DMS 273 (cell line): ENCODE measurements at regions not wholly inside any gene's neighbourhood (a gene's known extent, or its start where the extent isn't known, plus 50 kb on each side); places are given as distances from the start of the nearest gene placed in this dataset.
"Not testable (repeated sequence)": the region's sequence is repeated elsewhere in the genome, so short reads cannot be mapped to it uniquely, and the experiment has no call there.

ENCODE experiments used
- DNase-seq: peaks from one replicate; lab custom pipeline; 2025; ENCODE audit not compliant: unreplicated experiment; lab: John Stamatoyannopoulos, UW

DNA sequence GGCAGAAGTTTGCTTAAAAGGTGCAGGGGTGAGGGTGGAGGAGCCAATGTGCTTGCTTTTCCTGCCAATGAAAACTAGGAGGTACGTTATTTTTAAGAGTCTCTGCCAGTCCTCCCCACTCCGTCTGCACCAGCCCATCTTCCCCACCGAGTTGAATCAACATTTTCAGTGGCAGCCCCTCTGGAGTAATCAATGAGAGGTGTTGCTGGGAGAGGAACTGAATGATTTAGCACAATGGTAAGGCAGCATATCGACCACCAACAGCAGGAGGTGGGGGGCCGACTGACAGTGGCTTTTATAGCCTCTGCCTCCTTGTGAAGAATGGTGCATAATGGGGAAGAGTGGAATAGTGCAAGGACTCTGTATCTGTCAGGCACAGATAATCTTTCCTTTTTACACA is 1465.0 kb upstream of the GOT2 start:
- DNase-seq, result no peak

DNA sequence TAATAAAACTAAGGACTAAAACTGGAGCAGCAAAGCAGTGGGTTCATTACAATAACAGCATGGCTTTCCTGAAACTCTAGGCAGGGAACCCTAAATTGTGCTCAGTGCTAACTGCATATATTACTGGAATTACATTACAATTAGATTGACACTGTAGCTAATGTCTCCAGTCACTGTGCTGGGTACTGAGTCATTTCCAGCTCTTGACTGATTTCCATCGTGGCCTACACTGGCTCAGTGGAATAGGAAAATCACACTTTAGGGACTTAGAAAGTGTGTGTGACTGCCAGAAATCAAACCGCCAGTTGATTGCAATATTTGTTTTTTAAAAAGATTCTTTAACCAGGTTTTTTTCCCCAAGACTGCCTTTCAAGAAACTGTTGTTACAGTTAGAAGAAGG is 1447.4 kb upstream of the GOT2 start:
- no peak for DNase-seq

DNA sequence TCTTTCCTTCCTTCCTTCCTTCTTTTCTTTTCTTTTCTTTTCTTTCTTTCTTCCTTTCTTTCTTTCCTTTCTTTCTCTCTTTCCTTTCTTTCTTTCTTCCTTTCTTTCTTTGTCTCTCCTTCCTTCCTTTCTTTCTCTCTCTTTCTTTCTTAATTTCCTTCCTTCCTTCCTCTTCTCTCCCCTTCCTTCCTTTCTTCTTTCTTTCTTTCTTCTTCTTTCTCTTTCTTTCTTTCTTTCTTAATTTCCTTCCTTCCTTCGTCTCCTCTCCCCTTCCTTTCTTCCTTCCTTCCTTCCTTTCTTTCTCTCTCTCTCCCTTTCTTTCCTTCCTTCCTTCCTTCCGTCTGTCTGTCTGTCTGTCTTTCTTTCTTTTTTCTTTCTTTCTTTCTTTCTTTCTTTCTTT is 1446.5 kb upstream of the GOT2 start:
- DNase-seq, result no peak

DNA sequence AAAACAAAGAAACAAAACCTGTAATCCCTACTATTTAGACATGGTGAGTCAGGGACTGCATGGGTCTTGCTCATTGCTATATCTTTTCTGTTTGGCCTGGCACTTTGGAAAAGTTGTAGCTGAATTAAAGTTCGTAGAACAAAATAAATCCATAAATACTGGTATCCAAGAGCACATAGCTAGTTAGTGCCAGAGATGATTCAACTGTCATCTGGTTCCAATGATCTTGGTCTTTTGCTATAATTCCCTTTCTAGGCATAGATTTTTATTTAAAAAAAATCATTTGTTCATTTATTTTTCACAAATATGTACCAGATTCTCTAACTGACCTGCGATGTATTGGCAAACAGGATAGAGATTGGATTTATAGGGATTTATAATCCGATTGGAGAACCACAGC is 1436.1 kb upstream of the GOT2 start:
- DNase-seq, result no peak

DNA sequence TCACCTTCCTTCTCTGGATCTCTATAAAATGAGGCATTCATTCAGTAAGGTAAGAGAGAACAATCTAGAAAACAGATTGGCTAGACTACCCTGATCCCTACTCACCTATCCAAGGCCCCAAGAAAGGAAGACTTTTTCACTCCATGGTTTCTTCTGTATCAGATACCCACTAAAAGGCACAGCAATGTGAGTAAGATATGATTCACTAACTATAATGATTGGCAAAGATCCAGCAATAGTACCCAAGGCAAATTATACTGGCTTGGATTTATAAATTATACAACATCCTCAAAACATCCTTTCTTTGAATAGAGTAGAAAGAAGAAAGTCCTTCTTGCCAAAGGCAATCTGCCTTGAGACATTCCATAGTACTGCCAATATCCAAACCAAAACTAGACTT is 1432.0 kb upstream of the GOT2 start:
- no peak for DNase-seq

DNA sequence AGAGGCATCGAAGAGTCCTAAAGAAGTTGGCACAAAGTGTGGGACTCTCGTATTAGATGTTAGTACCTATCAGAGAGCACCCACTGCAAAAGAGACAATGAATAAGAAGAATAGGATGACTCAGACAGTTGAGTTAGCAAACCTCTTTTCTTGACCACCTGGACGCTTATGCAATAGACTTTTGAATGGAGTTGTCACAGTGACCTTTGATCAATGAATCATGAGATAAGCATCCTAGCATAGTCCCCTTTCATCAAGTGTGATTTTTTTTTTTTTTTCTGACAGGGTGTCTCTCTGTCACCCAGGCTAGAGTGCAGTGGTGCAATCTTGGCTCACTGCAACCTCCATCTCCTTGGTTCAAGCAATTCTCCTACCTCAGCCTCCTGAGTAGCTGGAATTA is 1417.9 kb upstream of the GOT2 start:
- DNase-seq, result no peak

DNA sequence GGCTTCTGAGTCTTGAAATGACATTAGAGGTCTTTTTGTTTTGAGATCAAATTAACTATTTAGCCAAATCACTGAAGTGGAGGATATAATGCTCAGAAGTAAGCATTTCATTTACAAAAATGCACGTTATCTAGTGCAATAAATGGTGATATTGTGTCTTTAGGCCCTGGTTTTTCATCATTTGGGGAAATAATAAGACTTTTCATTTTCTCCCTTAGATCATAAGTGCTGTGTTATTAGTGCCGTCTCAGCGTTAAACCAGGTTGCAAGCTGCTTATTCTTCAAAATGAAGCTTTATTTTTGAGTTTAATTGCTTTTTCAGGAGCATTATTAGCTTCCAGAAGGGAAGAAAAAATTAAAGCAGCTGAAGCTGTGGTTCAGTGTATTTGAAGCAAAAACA is 1416.8 kb upstream of the GOT2 start:
- DNase-seq, result no peak

DNA sequence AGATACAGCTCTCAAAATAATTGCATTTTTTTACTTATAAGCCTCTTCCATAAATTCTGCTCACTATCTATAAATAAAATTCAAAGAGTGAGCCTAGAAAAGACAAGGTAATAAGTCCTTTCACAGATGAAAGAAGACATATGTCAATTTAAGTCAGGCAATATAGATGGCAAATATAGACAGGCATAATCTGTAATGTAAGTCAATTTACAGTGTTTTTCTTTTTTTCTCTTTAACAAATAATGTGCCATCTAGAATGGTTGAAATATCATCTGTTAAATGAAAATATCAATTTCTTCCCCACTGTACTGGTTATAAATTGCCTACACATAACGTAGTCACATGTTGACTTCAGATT is 1409.2 kb upstream of the GOT2 start:
- DNase-seq, result no peak

DNA sequence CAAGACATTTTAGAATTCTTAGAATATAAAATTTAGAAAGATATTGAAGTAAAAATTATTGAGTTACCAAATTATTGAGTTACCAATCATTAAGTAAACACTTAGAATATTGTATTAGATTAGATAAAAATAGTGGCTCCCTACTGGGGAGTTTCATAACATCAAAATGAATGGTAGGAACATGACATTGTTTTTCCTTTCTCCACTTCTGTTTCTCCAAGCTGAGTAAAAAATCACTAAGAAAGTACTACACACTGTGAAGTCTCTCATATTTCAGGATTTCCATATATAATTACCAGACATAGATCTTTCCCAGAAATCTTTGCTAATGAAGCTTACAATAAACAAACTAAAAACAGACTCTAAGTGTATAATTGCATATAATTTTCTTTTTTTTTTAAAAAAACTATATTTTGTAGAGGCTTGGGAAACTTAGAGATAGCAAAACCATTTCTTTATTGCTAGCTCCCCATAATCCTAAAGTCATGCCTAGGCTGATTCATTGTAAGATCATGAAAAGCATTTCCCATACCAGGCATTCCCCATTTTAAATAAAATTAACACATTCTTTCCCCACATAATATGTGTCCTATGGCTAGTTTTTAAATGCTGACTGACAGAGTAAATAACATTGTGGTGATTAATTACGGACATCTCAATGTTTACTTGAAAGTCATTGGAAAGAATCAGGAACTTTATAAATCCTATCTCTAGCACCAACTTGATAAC is 1408.7 kb upstream of the GOT2 start:
- no peak for DNase-seq

DNA sequence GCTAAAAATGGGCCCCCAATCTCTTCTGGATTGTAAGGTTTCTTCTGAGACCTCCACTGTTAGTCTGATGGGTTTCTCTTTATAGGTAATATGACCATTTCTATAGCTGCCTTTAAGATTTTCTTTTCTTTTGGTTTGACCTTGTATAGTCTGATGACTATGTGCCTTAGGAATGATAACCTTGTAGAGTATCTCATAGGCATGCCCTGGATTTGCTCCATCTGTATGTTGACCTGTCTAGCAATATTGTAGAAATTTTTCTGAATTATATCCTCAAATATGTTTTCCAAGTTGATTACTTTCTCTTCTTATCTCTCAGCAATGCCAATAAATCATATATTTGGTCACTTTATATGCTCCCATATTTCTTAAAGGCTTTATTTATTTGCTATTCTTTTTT is 1403.8 kb upstream of the GOT2 start:
- no peak for DNase-seq

DNA sequence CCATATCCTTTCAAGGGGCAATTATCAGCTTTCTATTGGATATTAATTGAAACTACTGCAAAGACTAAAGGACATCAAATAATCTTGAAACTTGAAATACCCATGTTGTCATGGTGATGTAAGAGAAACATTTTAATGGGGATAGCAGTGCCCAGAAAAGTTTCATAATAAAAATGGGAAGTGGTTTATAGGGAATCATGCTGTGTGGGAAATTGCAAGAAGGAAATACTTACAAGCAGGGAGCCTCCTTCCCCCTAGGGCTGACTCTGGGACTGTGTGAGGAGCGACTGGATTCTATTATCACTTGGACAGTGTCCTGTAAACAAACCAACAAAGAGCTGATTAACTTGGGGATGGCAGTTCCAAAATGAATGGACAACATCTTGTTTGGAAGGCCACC is 1393.1 kb upstream of the GOT2 start:
- DNase-seq, result no peak

DNA sequence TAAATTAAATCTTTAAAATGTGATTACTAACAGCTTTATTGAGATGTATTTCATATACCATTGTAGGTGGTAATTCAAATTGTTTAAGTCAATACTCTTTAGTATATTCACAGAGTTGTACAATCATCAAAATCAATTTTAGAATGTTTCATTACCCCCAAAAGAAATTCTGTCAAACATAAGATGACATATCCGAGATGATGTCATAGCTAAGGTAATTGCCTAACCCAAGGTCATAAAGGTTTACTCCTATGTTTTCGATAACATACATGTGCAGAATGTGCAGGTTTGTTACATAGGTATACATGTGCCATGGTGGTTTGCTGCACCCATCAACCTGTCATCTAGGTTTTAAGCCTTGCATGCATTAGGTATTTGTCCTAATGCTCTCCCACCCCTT is 1392.0 kb upstream of the GOT2 start:
- not testable (repeated sequence) for DNase-seq

DNA sequence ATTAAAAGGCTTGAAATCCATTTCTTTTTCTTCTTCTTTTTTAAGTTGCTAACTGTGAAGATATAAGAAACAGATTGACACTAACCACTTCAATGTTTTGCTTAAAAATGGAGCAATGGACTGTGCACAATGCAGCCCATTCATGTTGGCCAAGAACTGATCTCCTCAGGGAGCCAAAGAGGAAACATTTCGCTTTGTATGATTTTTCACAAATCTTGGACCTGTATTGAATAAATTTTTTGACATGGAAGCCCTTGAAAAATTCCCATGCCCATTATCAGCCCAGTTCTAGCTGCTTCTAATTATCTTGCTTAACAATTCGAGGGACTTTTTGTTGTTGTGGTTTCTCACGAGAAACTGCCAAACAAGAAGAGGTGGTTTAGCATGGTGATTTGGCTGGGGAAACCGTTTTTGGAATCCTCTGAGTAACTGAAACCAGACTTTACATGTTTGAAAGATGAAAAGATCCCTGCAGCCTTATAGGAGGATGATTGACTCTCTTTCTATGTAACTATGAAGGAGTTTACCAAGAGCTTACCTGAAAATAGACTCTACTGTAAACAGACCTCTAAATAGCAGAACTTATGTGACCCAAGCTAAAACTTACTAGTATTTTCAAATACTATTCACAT is 1389.4 kb upstream of the GOT2 start:
- no peak for DNase-seq

DNA sequence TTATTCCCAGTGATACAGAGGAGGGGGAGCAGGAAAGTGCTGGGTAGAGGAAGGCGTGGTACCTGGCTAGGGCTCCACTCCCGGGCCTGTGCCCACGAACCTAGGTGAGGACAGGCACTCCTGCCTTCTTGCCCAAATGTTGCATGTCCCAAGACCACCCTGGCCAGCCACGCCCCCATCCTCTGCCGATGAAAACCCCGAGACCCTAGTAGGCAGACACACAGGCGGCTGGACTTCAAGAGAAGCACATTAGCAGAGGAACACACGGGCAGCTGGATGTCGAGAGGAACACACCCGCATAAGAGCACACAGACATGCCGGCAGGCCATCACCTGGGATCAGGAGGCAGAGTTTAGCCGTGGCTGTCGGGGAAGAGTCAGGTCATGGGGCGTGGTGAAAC is 1386.5 kb upstream of the GOT2 start:
- no peak for DNase-seq

DNA sequence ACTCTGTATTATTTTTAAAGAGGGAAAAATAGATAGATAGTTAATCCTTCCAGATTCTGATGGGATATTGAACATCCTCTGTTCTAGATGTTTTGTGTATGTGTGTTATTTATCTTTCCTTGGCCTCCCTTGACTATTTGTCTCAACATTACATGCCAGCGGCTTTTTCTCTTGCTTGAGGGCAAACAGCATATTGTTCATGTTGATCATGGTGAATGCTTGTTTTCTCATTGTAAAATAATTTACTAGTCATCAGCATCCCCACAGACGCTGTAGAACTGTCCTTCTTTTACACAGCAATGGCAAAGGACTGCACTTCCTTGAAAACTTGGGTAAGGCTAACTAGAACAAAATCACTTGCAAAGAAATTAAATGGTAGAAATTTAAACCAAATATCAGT is 1376.4 kb upstream of the GOT2 start:
- DNase-seq, result no peak

DNA sequence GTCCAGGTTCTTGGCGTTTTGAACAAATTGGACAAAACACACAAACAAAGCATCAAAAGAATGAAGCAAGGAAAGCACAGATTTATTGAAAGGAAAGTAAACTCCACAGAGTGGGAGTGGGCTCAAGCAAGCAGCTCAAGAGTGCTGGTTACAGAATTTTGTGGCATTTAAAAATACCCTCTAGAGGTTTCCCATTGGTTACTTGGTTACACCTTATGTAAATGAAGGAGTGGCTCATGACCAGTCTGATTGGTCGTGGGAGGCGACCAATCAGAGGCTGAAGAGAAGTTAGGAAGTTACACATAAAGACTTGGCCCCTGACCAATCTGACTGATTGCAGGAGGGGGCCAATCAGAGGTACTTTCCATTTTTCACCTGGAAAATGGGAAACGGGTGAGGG is 1373.8 kb upstream of the GOT2 start:
- no peak for DNase-seq

DNA sequence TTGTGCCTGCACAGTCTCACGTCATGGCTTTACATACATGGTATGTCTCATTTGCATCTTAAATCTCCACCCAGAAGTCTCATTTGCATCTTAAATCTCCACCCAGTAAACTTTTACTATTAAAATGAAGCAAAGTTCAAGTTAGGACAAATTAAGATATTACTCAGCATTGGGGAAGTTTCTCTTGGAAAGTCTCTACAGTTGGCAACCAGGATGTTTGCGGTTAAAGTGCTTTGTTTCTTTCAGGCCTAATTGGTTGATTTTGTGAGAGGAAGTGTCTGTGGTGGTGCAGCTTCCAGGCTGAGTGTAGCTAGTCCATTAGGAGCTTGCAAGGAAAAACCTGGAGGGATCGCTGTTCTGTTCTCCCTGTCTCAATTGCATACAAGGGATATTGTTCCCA is 1373.3 kb upstream of the GOT2 start:
- no peak for DNase-seq

DNA sequence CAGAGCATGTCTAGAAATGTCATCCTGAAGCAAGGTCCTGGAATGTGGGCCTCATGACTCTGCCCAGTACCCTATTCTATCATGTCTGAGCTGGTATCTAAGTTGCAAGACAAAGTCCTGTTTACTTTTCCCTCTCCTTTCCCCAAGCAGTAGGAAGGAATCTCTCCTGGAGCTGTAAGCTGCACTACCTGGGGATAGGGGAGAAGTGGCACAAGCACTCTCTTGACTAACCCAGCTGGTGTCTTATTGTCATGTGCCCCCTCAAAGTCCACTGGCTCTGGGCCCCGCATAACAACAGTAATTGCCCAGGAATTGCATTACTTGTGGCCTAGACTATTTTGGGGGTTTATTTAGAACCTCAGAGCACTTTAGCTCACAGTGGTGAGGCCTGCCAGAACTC is 1366.3 kb upstream of the GOT2 start:
- DNase-seq, result no peak

DNA sequence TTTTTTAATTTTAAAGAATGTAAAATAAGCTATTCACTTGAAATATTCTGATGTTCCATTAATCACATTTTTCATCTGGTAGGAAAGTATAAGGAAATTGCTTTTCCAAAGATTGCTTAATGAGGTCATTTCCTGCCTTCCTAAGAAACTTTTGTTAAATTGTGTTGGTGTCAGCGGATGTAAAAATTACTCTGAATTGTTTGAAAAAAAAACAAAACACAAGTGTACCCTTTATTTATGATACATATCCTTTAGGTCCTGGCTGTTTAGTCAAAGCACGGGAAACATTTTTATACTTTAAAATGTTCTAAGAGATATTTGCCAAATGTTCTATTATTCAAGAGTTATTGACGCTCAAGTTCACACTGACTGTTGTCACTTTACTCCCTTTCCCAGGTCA is 1357.4 kb upstream of the GOT2 start:
- no peak for DNase-seq

DNA sequence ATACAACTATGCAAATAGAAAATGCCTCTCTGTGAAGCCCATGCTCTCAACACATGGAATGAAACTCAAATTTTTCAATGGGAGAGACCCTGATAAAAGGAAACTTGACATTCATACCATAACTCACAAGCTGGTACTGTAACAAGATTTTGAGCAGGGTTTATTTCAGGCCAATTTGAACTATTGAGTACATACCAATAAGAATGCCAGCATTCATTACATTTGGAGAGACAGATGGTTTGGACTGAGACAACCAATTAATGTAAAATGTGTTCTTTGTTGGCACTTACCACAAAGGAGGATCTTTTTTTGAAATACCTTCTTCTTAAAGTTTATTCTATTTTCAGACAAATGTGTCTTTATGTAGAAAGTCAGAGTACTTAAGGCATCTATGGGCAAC is 1357.0 kb upstream of the GOT2 start:
- DNase-seq, result peak; percentile 1

DNA sequence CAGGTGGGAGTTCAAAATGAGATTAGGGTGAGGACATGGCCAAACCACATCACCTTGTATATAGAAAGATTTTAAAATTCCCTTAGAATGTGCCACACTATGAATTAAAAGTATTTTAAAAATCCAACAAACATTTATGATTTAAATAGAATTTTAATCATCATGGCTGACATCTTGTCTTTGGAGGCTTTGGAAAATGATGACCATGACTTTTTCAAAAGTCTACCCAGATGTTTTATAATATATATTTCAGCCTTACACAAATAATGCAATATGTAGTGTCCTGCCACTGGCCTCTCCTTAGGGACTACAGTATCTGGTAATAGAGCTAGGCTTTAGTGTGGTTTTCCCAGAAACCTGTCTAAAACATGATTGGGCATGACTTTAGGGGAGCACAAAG is 1353.4 kb upstream of the GOT2 start:
- no peak for DNase-seq

DNA sequence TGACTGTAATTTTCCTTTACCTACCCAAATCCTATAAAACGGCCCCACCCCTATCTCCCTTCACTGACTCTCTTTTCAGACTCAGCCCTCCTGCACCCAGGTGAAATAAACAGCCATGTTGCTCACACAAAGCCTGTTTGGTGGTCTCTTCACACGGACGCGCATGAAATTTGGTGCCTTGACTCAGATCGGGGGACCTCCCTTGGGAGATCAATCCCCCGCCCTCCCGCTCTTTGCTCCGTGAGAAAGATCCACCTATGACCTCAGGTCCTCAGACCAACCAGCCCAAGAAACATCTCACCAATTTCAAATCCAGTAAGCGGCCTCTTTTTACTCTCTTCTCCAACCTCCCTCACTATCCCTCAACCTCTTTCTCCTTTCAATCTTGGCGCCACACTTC is 1344.7 kb upstream of the GOT2 start:
- not testable (repeated sequence) for DNase-seq

DNA sequence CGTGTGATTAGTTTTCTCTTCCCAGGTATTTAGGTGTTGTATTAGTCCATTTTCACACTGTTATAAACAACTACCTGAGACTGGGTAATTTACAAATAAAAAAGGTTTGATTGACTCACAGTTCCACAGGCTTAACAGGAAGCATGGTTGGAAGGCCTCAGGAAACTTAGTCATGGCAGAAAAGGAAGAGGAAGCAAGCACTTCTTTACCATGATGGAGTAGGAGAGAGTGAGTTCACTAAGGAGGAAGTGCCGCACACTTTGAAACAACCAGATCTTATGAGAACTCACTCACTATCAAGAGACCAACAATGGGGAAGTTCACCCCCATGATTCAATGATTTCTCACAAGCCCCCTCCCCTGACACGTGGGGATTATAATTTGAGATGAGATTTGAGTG is 1343.7 kb upstream of the GOT2 start:
- no peak for DNase-seq
